HG03060 (cell line): ENCODE measurements at regions not wholly inside any gene's neighbourhood (a gene's known extent, or its start where the extent isn't known, plus 50 kb on each side); places are given as distances from the start of the nearest gene placed in this dataset.

Source experiments
- ATAC-seq: cut with Tn5 transposase; IDR thresholded peaks from one replicate; pipeline ENCODE4 v1.9.1; 2021; ENCODE audit warnings: low read depth, moderate number of reproducible peaks; ENCODE audit not compliant: unreplicated experiment

GRCh38 chr15:36361351-36361870, 218.0 kb upstream of the CDIN1 start:
- ATAC-seq, result no peak

- no peak for ATAC-seq
These were observed 216.9 kb upstream of the CDIN1 start for GRCh38 chr15:36362509-36362915.

- ATAC-seq, result no peak
These were observed 216.1 kb upstream of the CDIN1 start for GRCh38 chr15:36363335-36363734.

GRCh38 chr15:36364377-36364776, 215.0 kb upstream of the CDIN1 start:
- no peak for ATAC-seq

GRCh38 chr15:36365963-36366362, 213.5 kb upstream of the CDIN1 start:
- no peak for ATAC-seq

- ATAC-seq, result no peak
These were observed 209.2 kb upstream of the CDIN1 start for GRCh38 chr15:36370051-36370730.

- ATAC-seq, result no peak
These were observed 208.7 kb upstream of the CDIN1 start for GRCh38 chr15:36370731-36371112.

- ATAC-seq, result no peak
These were observed 207.9 kb upstream of the CDIN1 start for GRCh38 chr15:36371509-36371908.

GRCh38 chr15:36372968-36373367, 206.5 kb upstream of the CDIN1 start:
- ATAC-seq, result no peak

GRCh38 chr15:36373550-36373949, 205.9 kb upstream of the CDIN1 start:
- no peak for ATAC-seq

- ATAC-seq, result no peak
These were observed 190.3 kb upstream of the CDIN1 start for GRCh38 chr15:36389107-36389506.

- ATAC-seq, result no peak
These were observed 188.9 kb upstream of the CDIN1 start for GRCh38 chr15:36390491-36390890.

GRCh38 chr15:36392676-36393266, 186.7 kb upstream of the CDIN1 start:
- ATAC-seq, result no peak

- ATAC-seq, result no peak
These were observed 181.2 kb upstream of the CDIN1 start for GRCh38 chr15:36398212-36398611.

GRCh38 chr15:36399276-36399675, 180.2 kb upstream of the CDIN1 start:
- ATAC-seq, result no peak

- ATAC-seq, result no peak
These were observed 178.4 kb upstream of the CDIN1 start for GRCh38 chr15:36400936-36401585.

- ATAC-seq, result no peak
These were observed 177.8 kb upstream of the CDIN1 start for GRCh38 chr15:36401586-36401966.

GRCh38 chr15:36403351-36403750, 176.1 kb upstream of the CDIN1 start:
- no peak for ATAC-seq

- no peak for ATAC-seq
These were observed 173.1 kb upstream of the CDIN1 start for GRCh38 chr15:36406366-36406765.

GRCh38 chr15:36406911-36407310, 172.5 kb upstream of the CDIN1 start:
- no peak for ATAC-seq

- ATAC-seq, result no peak
These were observed 171.8 kb upstream of the CDIN1 start for GRCh38 chr15:36407647-36408046.

- no peak for ATAC-seq
These were observed 169.6 kb upstream of the CDIN1 start for GRCh38 chr15:36409819-36410218.
